ENCODE measurements at regions not wholly inside any gene's neighbourhood (a gene's known extent, or its start where the extent isn't known, plus 50 kb on each side); places are given as distances from the start of the nearest gene placed in this dataset.

GRCh38 chr2:6657855-6658254 lies 207.9 kb downstream of the CMPK2 start:
- DNase-seq (ENCODE audit: low read depth in 3 of 3): no peak

- DNase-seq (ENCODE audit: low read depth in 3 of 3): no peak
These were observed 201.2 kb downstream of the CMPK2 start for GRCh38 chr2:6664332-6665061.

- no peak for DNase-seq (ENCODE audit: low read depth in 3 of 3)
These were observed 200.3 kb downstream of the CMPK2 start for GRCh38 chr2:6665093-6666045.

DNA sequence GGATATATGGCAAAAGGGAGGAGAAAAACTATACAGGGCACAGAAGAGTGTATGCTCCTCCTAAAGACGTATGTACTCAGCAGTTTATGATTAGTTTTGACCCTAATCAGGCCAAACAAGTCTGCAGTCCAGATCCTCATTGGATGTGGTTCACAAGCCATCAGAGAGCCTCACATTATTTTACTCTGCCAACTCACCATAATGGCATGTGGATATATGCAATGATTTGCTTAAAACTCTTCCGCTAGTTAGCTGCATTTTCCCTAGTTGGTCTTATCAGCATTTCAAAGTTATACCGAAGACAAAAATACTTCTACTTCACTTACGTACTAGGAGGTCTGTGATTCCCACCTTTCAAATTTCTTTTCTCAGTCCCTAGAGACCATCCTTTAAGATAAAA lies 198.4 kb downstream of the CMPK2 start:
- DNase-seq (ENCODE audit: low read depth in 3 of 3): no peak

- DNase-seq (ENCODE audit: low read depth in 3 of 3): no peak
These were observed 193.8 kb downstream of the CMPK2 start for GRCh38 chr2:6671913-6672312.

DNA sequence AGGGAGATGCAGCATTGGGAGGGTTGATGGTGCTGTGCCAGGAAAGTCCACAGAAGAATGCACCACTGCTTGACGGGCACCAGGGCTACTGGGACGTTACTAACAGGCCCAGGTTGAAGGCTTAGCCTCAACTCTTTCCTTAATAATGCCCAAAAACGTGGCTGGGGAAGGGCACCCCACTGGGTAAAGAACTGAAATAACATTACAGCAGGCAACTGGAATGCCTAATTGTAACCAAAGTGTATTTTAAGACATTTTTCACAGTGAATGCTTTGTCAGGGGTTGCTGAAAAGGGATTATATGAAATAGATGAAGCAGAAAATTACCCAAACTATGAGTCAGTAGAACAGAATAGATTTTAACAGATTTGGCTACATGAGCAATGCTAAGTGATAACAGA lies 191.3 kb downstream of the CMPK2 start:
- DNase-seq (ENCODE audit: low read depth in 3 of 3): no peak

DNA sequence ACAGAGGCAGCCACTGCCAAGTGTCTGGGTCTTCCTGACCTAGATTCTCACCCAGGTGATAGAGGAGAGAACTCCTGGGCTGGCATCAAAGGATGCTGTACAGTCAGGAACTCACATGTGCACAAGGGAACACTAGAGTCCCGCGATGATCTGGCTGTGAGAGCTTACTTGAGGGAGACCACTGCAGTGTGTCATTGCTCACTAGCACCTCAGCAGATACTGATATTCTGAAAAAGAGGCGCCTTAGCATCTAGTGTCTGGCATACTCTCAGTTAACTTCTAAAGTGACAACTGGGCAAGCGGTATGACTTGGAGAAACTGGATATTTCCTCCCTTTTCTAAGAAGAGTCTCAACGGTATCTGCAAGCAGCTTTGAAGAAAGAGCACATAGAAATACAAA lies 189.9 kb downstream of the CMPK2 start:
- no peak for DNase-seq (ENCODE audit: low read depth in 3 of 3)

DNA sequence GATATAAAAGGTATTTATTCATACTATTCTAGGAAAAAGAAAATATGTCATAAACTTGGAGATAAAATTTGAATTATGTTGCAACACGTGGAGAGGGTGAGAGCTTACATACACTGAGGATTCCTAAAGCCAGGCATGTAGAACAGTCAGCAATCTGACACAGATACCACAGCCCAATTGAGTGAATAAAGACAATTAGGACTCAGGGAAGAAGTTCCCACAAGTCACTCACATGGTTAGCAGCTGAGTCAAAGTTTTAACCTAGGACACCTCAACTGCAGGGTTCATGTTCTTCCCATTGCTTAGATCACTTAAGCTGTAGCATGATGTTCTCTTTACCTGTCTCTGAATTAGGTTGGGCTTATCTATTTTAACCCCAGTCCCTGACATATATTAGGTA lies 189.5 kb downstream of the CMPK2 start:
- DNase-seq (ENCODE audit: low read depth in 3 of 3): no peak

- DNase-seq (ENCODE audit: low read depth in 3 of 3): no peak
These were observed 188.9 kb downstream of the CMPK2 start for GRCh38 chr2:6676776-6677175.

DNA sequence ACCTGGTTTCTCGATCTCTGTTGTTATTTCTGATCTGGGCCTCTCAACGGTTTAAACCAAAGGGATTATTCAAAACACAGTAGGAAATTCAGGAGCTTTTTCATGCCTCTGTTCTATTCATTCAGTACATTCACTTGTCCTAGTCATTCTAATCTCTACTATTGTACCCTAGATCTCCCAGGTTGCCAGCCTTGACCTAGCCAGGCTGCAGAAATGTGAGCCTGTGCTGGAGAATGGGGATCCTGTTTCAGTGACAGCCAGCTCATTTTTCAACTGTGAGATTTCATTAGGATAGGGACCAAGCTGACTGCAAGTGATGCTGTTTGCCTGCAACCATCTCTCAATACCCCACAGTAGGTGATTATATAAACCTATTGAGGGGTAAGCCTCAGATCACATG lies 186.2 kb downstream of the CMPK2 start:
- DNase-seq (ENCODE audit: low read depth in 3 of 3): no peak

DNA sequence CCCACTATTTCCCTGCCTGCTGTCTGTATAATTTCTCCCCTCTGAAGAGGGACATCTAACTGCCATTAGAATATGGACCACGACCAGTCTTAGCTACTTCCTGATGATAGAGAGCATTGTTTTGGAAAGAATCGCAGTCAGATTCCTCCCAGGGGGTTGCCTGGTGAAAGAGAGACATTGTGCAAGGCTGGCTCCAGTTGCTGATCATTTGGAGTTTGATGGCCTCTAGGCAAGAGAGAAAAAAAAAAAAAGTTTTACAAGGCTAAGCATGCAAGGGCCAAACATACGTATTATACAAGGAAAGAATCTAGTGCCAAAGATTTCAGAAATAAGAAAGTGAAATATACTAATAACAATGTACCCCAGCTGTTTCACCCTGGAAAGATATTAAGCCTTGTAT lies 182.2 kb downstream of the CMPK2 start:
- no peak for DNase-seq (ENCODE audit: low read depth in 3 of 3)

DNA sequence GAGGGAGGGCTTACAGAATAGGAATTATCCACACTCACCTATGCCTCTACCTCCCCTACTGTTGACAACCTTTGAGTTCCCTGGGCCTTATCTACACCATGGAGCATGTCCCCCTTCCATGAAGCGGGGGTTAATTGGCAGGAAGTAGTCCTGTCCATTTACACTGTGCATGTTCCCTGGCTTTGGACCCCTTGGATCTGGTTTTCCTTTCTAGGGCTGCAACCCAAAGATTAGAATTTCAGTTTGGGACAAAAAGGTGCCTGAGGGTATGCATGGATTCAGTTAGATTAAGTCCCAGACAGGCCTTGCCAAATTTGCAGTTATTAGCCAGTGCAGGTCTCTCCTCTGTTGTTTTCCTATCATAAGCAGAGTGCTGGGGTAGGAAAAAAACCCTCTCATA lies 180.3 kb downstream of the CMPK2 start:
- no peak for DNase-seq (ENCODE audit: low read depth in 3 of 3)

DNA sequence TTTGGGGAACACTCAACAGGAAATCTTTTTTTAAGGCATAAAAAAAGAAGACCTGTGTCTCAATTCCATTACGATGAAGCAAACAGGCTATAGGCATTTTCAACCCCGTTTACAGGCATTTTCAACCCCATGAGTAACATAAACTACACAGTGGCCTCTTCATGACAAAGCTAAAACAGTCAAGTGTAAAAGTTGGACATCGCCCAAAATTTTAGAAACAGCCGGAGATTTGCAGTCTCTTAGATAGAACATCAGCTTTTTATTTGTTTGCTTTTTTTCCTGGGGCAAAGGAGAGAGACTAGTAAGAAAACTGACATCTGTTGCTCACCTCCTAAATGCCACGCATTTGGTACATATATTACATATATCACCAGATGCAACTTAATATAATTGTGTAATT lies 173.7 kb downstream of the CMPK2 start:
- no peak for DNase-seq (ENCODE audit: low read depth in 3 of 3)

GRCh38 chr2:6692819-6693218 lies 172.9 kb downstream of the CMPK2 start:
- DNase-seq (ENCODE audit: low read depth in 3 of 3): no peak

DNA sequence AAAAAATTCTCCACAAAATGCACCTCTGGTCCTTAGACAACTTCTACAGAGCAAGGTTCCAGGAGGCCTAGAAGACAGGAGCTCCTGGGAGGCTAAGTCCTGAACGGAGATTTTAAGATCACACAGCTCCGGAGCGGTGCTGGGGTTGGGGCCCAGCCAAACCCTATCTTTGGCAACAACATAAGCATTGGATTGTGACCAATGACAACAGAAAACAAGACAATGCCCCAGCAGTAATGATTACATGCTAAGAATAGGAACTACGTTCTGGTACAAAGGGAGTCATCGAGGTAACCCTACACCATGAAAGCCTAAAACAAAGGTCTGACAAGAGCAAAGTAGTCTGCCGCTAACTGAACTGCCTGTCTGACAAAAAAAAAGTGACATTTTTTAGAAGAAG lies 171.2 kb downstream of the CMPK2 start:
- DNase-seq (ENCODE audit: low read depth in 3 of 3): no peak

- no peak for DNase-seq (ENCODE audit: low read depth in 3 of 3)
These were observed 165.4 kb downstream of the CMPK2 start for GRCh38 chr2:6700335-6700734.

DNA sequence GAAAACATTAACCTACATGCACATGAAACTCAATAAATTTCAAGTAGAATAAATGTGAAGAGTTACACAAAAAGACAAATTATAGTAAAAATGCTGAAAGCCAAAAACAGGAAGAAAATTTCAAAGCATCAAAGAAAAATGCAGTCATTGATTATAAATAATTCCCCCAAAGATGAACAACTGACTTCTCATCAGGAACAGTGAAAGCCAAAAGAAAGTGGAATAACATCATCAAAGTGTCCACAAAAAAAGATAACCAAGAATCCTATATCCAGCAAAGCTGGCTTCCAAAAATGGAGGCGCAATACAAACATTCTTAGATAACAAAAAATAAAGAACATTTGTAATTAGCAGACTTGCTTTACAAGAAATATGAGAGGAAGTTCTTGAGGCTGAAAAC lies 161.6 kb downstream of the CMPK2 start:
- DNase-seq (ENCODE audit: low read depth in 3 of 3): no peak

DNA sequence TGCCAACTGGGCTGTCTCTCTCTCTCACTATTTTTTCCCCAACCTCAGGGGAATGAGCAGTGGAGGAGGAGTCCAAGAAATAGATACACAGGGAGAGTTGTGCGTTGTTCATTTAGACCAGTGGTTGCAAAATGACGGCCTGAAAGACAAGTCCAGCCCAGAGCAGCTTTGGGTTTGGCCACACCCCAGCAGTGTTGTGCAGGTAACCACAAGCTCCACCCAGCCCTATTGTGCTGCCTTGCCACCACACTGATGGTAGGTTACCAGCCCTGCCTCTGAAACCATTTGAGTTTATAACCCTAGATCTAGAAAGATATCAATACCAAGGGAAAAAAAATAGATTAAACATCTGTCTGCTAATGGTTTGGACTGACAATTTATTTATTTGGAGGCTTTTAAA lies 144.3 kb downstream of the CMPK2 start:
- no peak for DNase-seq (ENCODE audit: low read depth in 3 of 3)

GRCh38 chr2:6722574-6722973 lies 143.1 kb downstream of the CMPK2 start:
- DNase-seq (ENCODE audit: low read depth in 3 of 3): no peak

DNA sequence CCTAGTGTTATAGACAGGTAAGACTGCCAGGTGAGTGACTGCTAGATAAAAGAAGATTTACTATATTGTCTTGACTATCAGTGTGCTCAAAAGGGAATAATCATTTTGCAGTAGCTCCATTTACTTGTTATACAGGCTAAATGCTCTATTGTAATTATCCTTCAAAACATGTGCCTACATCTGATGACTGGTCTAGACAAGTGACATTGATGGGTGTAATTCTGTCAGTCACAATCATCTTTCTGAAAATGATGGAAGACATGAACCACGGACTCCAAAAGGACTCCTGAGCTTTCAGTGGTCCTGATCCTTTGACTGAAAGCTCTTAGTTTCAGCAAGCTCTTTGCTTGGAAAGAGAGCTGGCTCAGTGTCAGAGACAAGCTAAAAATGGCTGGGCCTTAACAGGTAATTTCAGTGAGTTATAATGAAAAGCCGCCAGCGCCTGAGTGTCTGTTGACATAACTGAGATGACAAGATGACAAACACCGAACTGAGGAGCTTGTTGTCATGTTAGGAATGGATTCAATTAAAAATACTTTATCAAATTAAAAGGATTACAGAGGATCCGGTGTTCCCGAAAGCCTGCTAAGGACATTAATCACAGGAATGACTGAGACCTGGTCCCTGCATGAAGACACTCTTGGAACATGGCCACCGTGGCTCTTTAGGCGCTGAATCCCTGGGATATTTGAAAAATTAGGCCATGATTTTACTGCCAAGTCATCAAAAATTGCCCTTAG lies 141.7 kb downstream of the CMPK2 start:
- no peak for DNase-seq (ENCODE audit: low read depth in 3 of 3)

DNA sequence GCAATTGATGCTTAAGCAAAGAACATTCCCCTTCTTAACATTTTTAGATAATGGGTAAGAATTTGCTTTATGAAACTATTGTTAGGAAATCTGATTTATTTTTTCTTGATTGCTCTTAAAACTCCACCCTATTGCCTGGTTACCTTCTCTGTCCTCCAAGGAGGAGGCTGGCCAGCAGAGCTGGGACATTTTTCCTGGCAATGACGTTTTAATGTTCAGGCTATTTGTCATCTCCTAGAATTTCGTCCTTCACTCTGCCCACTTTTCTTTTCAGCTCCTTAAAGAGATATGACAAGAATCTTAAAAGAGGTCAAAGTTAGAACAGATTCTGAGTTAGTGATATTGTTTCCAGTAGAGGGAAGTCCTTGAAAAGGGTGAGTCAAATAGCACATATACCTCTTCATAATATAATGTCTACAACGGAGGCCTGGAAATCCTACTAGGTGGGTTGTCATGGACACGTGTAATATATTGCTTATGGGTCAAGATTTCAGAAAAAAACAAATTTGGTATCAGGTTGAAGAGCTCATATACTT lies 141.0 kb downstream of the CMPK2 start:
- no peak for DNase-seq (ENCODE audit: low read depth in 3 of 3)

DNA sequence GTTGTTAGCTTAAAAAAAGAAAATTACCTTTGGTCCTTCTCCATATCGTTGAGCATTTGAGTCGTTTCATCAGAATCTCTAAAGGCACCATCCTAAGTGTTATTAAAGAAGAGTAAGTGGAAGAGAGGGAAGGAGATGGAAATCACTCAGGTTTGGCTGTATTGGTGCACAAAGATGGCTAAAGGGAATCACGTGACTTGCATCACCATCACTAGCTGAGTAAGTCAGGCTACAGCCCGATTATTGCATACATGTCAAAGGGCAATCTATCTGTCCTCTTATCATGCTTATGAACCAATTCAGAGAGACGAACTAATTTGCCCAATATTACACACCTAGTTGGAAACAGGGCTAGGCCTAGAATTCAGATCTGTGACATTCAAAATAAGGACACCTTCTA lies 137.6 kb downstream of the CMPK2 start:
- no peak for DNase-seq (ENCODE audit: low read depth in 3 of 3)
